Upper lobe of left lung (tissue), 4 donors: ENCODE measurements at regions not wholly inside any gene's neighbourhood (a gene's known extent, or its start where the extent isn't known, plus 50 kb on each side); places are given as distances from the start of the nearest gene placed in this dataset.

ENCODE experiments used
- POLR2A ChIP-seq, 4 donors: fragments of 450-650 bp; IDR thresholded peaks; one replicate each; pipeline ENCODE4 v1.5.1; 2016 to 2017; ENCODE audit warnings: antibody characterized with exemption in 4 of 4, mild to moderate bottlenecking in 2 of 4
- TF ChIP-seq, protein P1 (sequence below), 6 experiments: fragments of 450-650 bp in 4 of 6; fragments of 200-600 bp in 2 of 6; sonication (generic) in 2 of 6; IDR thresholded peaks; one replicate each; pipeline ENCODE4 v1.5.1; 2016 to 2019; ENCODE audit warnings: antibody characterized with exemption in 6 of 6

DNA sequence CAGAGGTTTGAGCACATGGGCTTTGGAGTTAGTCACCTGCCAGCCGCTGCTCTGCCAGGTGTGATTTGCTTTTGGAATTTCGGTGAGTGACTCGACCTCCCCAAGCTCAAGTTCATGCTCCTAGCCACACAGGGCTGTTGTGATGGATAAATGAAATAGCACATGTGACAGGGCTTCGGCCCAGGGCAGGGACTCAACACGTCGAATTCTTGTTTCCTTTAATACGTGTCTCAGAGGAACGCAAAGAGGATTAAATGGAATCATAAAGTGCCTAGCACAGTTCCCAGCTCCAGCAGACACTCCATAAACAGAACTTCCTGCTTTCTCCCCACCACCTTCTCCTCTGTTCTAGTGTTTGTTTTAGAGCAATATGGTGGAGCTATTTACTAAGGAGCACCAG is 88.3 kb upstream of the CHST15 start:
- no peak for TF ChIP-seq POLR2A (IDR thresholded peaks at IDR 0.05)
- TF ChIP-seq, protein P1, sequence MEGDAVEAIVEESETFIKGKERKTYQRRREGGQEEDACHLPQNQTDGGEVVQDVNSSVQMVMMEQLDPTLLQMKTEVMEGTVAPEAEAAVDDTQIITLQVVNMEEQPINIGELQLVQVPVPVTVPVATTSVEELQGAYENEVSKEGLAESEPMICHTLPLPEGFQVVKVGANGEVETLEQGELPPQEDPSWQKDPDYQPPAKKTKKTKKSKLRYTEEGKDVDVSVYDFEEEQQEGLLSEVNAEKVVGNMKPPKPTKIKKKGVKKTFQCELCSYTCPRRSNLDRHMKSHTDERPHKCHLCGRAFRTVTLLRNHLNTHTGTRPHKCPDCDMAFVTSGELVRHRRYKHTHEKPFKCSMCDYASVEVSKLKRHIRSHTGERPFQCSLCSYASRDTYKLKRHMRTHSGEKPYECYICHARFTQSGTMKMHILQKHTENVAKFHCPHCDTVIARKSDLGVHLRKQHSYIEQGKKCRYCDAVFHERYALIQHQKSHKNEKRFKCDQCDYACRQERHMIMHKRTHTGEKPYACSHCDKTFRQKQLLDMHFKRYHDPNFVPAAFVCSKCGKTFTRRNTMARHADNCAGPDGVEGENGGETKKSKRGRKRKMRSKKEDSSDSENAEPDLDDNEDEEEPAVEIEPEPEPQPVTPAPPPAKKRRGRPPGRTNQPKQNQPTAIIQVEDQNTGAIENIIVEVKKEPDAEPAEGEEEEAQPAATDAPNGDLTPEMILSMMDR (IDR thresholded peaks at IDR 0.05), result no peak
